C4-2B (cell line): ENCODE measurements at regions not wholly inside any gene's neighbourhood (a gene's known extent, or its start where the extent isn't known, plus 50 kb on each side); places are given as distances from the start of the nearest gene placed in this dataset.

ENCODE experiments used
- CTCF ChIP-seq: fragments of 450-650 bp; conservative IDR thresholded peaks from 2 replicates; pipeline ENCODE4 v1.5.1; 2017; ENCODE audit warnings: mild to moderate bottlenecking
- ZFX ChIP-seq: fragments of 450-650 bp; IDR thresholded peaks from 2 replicates; pipeline ENCODE4 v1.6.1; 2017

DNA sequence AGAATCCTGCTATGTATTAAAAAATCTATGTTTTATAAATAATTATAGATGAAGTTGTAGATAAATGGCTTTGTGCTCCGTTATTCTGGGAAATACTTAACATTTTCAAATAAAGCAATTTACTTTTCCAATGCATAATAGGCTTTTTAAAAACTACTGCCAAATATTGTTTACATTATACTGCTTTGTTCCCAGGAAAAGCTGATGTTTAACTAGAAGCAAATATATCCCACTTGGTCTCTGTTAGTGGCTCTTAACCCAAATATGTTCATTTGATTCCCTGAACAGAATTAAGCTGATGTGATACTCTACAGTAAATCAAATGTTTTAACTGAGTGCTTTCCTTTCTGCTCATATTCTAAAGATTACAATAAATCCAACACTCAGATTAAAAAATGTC is 326.3 kb downstream of the SLCO4C1 start:
- TF ChIP-seq CTCF: no peak
- TF ChIP-seq ZFX: no peak
